Upper lobe of left lung (tissue), 4 donors: ENCODE measurements at regions not wholly inside any gene's neighbourhood (a gene's known extent, or its start where the extent isn't known, plus 50 kb on each side); places are given as distances from the start of the nearest gene placed in this dataset.

ENCODE experiments used
- small RNA-seq, 4 donors: library from RNA; depleted of rRNA; stranded (forward); fragments of <200 nt; gene quantifications; one replicate each; pipeline ENCODE3, GENCODE V24; 2016

Small RNAs in the stretch of these regions (small RNA-seq; reads per million reads assigned to genes)
- gene AC023141.11 (0 reads per million in 4 donors), gene AC023141.12 (0 reads per million in 4 donors), gene AC023141.8 (0 reads per million in 4 donors)
